ENCODE measurements at regions not wholly inside any gene's neighbourhood (a gene's known extent, or its start where the extent isn't known, plus 50 kb on each side); places are given as distances from the start of the nearest gene placed in this dataset.

GRCh38 chr22:49077586-49077985 lies 750.1 kb downstream of the BRD1 start:
- no peak for DNase-seq

GRCh38 chr22:49077036-49077393 lies 750.7 kb downstream of the BRD1 start:
- no peak for DNase-seq

DNA sequence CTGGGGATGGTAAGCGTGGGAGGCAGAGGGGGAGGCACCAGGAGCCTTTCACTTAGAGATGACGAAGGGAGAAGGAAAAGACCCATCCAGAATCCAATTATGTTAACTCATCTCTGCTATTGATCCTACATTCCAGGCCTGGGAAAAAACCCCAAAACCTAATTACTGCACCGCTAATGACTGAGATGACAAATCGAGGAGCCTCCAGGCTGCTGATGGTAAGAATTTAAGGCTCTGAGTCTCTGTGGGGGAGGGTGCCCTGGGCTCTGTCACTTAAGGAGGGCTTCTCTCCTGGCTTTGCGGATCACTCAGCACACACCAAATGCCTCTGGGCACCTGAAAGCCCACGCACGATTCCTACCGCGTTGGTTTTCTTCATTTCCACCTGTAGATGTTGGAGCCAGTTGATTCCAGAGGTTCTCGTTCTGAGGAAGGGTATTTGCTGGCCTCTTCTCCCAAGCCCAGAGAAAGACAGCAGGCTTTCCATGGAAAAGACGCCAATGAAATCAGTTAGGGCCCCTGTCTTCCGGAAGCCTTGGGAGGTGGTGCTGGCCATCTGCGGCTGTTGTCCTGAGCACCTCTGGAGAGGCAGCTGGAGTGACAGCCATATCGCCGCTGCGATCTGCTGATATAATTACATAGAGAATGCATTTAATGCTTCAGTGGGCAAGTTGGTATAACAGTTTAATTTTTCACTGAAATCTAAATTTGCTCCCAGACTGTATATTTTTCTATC lies 751.2 kb downstream of the BRD1 start:
- DNase-seq, result no peak

DNA sequence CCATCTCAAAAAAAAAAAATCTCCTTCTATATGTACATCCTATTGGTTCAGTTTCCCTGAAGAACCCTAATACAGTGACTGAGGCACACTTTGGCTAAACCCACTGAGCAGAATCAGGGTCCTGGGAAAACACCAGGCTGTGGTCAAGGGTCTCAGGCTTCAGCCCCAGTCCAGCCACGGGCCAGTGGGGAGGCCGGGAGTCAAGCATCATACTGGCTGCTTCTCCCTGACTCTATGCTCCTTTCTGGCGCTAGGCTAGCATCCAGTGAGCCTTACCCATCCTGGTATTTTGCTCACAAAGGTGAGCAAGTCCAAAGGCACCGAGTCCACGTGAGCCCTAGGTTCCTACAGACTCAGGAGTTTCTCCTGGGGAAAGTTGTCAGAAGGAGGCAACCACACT lies 752.5 kb downstream of the BRD1 start:
- no peak for DNase-seq

DNA sequence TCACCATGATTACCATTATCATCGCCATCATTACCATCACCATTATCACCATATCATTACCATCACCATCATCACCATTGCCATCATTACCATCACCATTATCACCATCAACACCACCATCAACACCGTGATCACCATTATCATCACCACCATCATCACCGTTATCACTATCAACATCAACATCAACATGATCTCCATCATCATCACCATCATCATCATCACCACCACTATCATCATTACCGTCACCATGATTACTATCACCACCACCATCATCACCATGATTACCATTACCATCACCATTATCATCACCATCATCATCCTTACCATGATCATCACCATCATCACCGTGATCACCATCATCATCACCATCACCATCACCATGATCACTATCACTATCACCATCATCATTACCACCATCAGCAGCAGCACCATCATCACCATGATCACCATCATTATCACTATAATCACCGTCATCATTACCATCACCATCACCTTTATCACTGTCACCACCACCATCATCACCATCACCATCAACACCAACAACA lies 753.7 kb downstream of the BRD1 start:
- no peak for DNase-seq

GRCh38 chr22:49072996-49073645 lies 754.6 kb downstream of the BRD1 start:
- no peak for DNase-seq

GRCh38 chr22:49070501-49070900 lies 757.2 kb downstream of the BRD1 start:
- no peak for DNase-seq

DNA sequence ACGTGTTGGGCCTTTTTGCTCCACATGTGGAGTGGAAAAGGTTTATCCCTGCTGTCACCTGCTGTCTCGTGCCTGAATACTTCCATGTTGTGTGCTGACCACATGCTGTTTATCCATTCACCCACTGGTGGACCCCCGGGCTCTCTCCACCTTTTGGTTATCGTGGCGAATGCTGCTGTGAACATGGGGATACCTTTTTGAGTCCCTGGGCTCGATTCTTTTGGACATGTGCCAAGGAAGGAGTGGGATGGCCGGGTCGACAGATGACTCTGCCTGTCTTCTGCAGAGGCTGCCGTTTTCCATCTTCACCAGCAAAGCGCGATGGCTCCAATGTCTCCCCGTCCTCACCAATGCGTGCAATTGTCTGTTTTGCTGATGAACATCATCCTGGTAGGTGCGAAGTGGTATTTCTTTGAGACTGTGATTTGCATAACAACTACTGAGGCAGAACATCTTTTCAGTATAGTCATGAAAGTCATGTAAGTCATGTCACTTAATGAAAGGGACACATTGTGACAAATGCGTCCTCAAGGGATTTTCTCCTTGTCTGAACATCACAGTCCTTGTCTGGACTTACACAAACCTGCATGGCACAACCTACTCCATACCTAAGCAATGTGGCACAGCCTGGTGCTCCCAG lies 758.7 kb downstream of the BRD1 start:
- DNase-seq, result no peak

- no peak for DNase-seq
Measured at GRCh38 chr22:49067504-49067903, 760.2 kb downstream of the BRD1 start.

GRCh38 chr22:49066619-49067018 lies 761.1 kb downstream of the BRD1 start:
- DNase-seq, result no peak

- DNase-seq, result no peak
Measured at GRCh38 chr22:49064836-49065235, 762.8 kb downstream of the BRD1 start.

DNA sequence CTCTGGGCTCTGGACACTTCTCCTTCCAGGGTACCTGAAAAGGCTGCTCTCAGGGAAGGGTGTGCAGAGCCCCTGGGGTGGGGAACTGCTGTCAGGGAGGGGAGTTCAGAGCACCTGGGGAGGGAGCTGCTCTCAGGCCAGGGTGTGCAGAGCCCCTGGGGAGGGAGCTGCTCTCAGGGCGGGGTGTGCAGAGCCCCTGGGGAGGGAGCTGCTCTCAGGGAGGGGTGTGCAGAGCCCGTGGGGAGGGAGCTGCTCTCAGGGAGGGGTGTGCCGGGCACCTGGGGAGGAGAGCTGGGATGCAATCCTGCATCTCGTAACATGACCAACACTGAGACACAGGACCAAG lies 764.2 kb downstream of the BRD1 start:
- no peak for DNase-seq

DNA sequence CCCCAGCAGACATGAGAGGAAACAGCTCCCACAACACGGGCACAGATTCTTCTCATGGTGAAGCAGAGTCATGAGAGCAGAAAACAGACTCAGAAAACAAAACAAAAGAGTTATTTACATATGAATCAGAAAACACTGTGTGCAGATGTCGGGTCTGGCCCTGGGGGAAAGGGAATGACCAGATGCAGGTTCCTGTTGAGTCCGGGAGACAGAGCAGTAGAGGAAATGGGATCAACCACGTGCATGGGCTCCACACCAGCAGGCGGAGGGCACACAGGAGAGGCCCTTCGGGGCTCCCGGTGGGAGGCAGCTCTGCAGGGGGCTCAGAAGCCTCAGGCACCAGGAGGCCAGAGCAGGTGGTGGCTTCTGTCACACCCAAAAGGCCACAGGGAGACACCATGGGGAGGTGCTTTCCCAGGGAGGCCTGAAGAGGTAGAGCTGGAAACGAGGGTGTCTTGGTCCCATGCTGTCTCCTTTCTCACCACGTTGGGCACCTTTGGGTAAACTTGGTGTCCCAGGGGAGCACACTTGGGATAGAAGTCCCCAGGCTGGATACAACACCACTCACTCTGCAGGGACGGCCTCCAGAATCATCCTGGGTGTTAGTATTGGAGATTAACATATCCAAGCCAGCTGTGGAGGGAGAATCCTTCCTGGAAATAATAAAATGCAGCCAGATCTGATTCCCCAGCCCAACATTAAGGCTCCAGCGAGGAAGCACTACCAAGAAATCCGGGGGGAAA lies 764.7 kb downstream of the BRD1 start:
- no peak for DNase-seq

- DNase-seq, result no peak
Measured at GRCh38 chr22:49062155-49062801, 765.4 kb downstream of the BRD1 start.

- DNase-seq, result no peak
Measured at GRCh38 chr22:49057910-49058309, 769.8 kb downstream of the BRD1 start.

DNA sequence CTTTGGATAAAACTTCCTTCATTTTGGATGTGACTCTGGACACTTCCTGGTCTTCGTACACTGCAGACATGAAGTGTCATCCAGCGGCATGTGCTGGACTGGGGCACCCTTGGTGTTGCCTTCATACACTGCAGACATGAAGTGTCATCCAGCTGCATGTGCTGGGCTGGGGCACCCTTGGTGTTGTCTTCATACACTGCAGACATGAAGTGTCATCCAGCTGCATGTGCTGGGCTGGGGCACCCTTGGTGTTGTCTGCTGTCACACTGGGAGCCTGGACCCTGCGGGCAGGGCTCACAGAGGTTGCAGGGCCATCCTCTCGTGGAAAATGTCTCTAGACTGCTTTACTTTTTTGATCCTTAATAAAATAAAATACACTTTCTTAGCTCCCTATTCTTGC lies 771.4 kb downstream of the BRD1 start:
- no peak for DNase-seq

- no peak for DNase-seq
Measured at GRCh38 chr22:49055406-49055805, 772.3 kb downstream of the BRD1 start.

DNA sequence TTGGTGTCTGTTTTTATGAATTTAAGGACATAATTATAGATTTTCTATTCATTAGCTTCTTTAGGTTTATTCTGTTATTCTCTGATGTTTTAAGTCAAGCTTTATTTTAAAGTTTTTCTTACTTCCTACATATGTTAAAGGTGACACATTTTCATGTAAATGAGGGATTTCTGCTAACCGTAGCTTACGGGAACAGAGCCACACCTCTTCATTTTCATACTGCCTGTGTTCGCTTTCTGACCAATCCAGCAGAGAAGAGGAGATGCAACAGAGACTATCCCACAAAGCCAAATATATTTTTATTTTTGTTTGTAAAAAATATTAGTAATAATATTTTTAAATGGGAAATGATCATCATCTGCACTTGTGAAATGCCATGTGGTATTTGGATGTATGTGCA lies 774.1 kb downstream of the BRD1 start:
- DNase-seq, result no peak

GRCh38 chr22:49052560-49052959 lies 775.1 kb downstream of the BRD1 start:
- DNase-seq, result no peak

DNA sequence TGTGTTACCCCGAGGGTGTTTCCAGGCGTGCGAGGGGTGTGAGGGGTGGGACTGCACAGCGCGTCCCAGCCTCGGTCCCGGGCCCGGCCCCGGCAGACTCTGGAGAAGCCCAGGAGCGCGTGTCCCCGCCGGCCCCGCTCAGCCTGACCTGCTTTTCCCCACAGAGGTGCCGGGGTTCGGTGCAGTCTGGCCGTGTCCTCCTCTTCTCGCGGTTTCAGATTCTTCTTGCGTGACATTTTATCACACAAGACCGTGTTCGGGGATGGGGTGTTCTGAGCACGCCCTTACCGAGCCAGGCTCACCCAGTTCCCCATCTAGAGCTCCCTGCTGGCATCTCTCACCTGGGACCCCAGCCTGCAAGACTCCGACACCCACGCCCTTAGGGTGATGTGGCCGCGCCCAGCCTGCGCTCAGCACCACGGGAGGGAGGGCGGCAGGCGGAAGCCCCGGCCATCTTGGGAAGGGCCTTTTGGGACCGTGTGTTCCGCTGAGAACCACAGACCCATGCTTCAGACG lies 775.6 kb downstream of the BRD1 start:
- peak; percentile 45 to 53 for DNase-seq

DNA sequence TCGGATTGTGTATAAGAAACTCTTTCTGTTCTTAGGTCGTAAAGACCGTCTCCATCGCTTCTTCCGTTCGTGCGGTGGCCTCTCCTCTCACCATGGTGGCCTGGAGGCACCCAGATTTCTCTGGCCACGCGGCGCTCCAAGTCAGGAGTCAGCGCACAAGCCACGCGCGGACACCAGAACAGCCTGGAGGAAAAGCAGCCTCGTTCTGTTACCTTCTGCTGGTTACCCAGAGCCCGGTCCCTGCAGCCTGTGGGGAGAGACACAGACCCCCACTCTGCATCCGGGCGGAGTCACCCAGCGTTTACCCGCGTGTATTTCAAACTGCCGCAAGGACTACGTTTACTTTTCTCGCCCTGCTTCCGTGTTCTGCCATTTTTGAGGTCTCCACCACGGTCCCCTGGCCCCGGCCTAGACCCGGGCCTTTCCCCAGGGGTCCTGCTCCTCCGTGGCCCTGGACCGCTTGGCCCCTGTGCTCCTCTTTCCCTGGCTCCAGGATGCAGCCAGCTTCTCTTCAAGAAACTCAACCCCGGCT lies 776.1 kb downstream of the BRD1 start:
- DNase-seq, result no peak

- no peak for DNase-seq
Measured at GRCh38 chr22:49049691-49050090, 778.0 kb downstream of the BRD1 start.

Data from CD4-positive, alpha-beta T cell treated with Interleukin-1 beta for 1 hour (primary cell).